PC-9 (cell line): ENCODE measurements at regions not wholly inside any gene's neighbourhood (a gene's known extent, or its start where the extent isn't known, plus 50 kb on each side); places are given as distances from the start of the nearest gene placed in this dataset.

Source experiments
- BruUV-seq: library from RNA; stranded (reverse); fragments of 400-500 nt; replicated peaks from 2 replicates; lab custom pipeline; 2021; lab: Mats Ljungman, UMichigan
- CTCF ChIA-PET: fragments of 300-600 bp; sonication (Branson Sonifier 250); formaldehyde crosslinking; loops from one replicate; lab custom pipeline; 2022; ENCODE audit warnings: antibody characterized with exemption; lab: Charles Lee
- POLR2A ChIA-PET: fragments of 300-600 bp; sonication (Branson Sonifier 250); formaldehyde crosslinking; loops from one replicate; lab custom pipeline; 2022; ENCODE audit warnings: antibody characterized with exemption; ENCODE audit not compliant: unreplicated experiment; lab: Charles Lee
- DNase-seq, 2 experiments: peaks; one replicate each; pipeline versions ENCODE4 v3.0.0 to v3.0.0-alpha.2; 2015 to 2022; ENCODE audit warnings: mixed read lengths in 1 of 2
- H2AFZ ChIP-seq: fragments of 200-600 bp; sonication (generic); 2 replicates; pipeline ENCODE4 v1.8.1; 2017; ENCODE audit warnings: antibody characterized with exemption
- H3F3A ChIP-seq: fragments of 200-600 bp; sonication (generic); 2 replicates; pipeline ENCODE4 v1.8.1; 2017; ENCODE audit warnings: antibody characterized with exemption, mild to moderate bottlenecking, low read depth; ENCODE audit not compliant: insufficient read depth
- H3K27ac ChIP-seq: fragments of 200-600 bp; sonication (generic); 2 replicates; pipeline ENCODE4 v1.6.1; 2016; ENCODE audit warnings: mixed run types
- H3K27me3 ChIP-seq: fragments of 200-600 bp; sonication (generic); 2 replicates; pipeline ENCODE4 v1.6.1; 2016; ENCODE audit warnings: low read depth, mixed run types; ENCODE audit not compliant: insufficient read depth
- H3K36me3 ChIP-seq: fragments of 200-600 bp; sonication (generic); 2 replicates; pipeline ENCODE4 v1.6.1; 2016; ENCODE audit warnings: low read depth, mixed run types
- H3K4me1 ChIP-seq: fragments of 200-600 bp; sonication (generic); replicated peaks from 2 replicates; pipeline ENCODE4 v1.6.1; 2016; ENCODE audit warnings: mixed run types; ENCODE audit not compliant: insufficient read depth
- H3K4me2 ChIP-seq: fragments of 200-600 bp; sonication (generic); 2 replicates; pipeline ENCODE4 v1.6.1; 2017; ENCODE audit warnings: mixed run types
- H3K4me3 ChIP-seq: fragments of 200-600 bp; sonication (generic); 2 replicates; pipeline ENCODE4 v1.6.1; 2016; ENCODE audit warnings: mixed run types
- H3K79me2 ChIP-seq: fragments of 200-600 bp; sonication (generic); 2 replicates; pipeline ENCODE4 v1.6.1; 2017; ENCODE audit warnings: low read depth, mixed run types
- H3K9me2 ChIP-seq: fragments of 200-600 bp; sonication (generic); 2 replicates; pipeline ENCODE4 v1.8.1; 2017; ENCODE audit warnings: mild to moderate bottlenecking; ENCODE audit not compliant: insufficient read depth
- H3K9me3 ChIP-seq: fragments of 200-600 bp; sonication (generic); 2 replicates; pipeline ENCODE4 v1.8.1; 2016; ENCODE audit warnings: low read depth; ENCODE audit not compliant: insufficient read depth
- H4K20me1 ChIP-seq: fragments of 200-600 bp; sonication (generic); 2 replicates; pipeline ENCODE4 v1.8.1; 2017; ENCODE audit not compliant: insufficient read depth
- EZH2 ChIP-seq: fragments of 200-600 bp; sonication (generic); IDR thresholded peaks from 2 replicates; pipeline ENCODE4 v1.8.0; 2017; ENCODE audit warnings: antibody characterized with exemption, low read depth
- intact Hi-C: fragments of 100-400 bp; cut with micrococcal nuclease; formaldehyde crosslinking; loops from one replicate; pipeline ENCODE4 v1.10.0; 2022; ENCODE audit not compliant: unreplicated experiment
- TF ChIP-seq, protein P1 (sequence below): fragments of 200-600 bp; sonication (generic); conservative IDR thresholded peaks from 2 replicates; pipeline ENCODE4 v1.6.1; 2017; ENCODE audit warnings: mixed run types, antibody characterized with exemption, mild to moderate bottlenecking, moderate library complexity

- TF ChIP-seq, protein P1, sequence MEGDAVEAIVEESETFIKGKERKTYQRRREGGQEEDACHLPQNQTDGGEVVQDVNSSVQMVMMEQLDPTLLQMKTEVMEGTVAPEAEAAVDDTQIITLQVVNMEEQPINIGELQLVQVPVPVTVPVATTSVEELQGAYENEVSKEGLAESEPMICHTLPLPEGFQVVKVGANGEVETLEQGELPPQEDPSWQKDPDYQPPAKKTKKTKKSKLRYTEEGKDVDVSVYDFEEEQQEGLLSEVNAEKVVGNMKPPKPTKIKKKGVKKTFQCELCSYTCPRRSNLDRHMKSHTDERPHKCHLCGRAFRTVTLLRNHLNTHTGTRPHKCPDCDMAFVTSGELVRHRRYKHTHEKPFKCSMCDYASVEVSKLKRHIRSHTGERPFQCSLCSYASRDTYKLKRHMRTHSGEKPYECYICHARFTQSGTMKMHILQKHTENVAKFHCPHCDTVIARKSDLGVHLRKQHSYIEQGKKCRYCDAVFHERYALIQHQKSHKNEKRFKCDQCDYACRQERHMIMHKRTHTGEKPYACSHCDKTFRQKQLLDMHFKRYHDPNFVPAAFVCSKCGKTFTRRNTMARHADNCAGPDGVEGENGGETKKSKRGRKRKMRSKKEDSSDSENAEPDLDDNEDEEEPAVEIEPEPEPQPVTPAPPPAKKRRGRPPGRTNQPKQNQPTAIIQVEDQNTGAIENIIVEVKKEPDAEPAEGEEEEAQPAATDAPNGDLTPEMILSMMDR: no peak
- TF ChIP-seq EZH2: no peak
- no peaks in the 10 kb centered on the region for H3F3A ChIP-seq
- no peak overlapping the region for H3K27ac ChIP-seq
- H3K27me3 ChIP-seq: no peaks in the 10 kb centered on the region
- H2AFZ ChIP-seq: no peak overlapping the region
- BruUV-seq: no TSS peak
- no peaks in the 10 kb centered on the region for H3K79me2 ChIP-seq
- no peaks in the 10 kb centered on the region for H3K9me2 ChIP-seq
- H3K4me2 ChIP-seq: no peak overlapping the region
- no peaks in the 10 kb centered on the region for H4K20me1 ChIP-seq
- CTCF ChIA-PET: no interaction called here
- no peak for DNase-seq
- no peaks in the 10 kb centered on the region for H3K36me3 ChIP-seq
- intact Hi-C loops: no loop called here
- POLR2A ChIA-PET: no interaction called here
- no peaks in the 10 kb centered on the region for H3K4me1 ChIP-seq
- no peaks in the 10 kb centered on the region; the same call in 1 of the 2 replicates for H3K9me3 ChIP-seq
- no peak overlapping the region for H3K4me3 ChIP-seq
Measured at GRCh38 chr11:81092522-81092921, 1641.1 kb downstream of the FAM181B start.

- TF ChIP-seq EZH2: no peak
- TF ChIP-seq, protein P1: no peak
- no peak overlapping the region for H3K4me2 ChIP-seq
Measured at GRCh38 chr11:81089242-81089641, 1644.4 kb downstream of the FAM181B start.

GRCh38 chr11:81080476-81080875 is 1639.6 kb upstream of the TENM4 start:
- Histone ChIP-seq H4K20me1 (no peaks in the 10 kb centered on the region; the same call in 1 of the 2 replicates), H3F3A (no peaks in the 10 kb centered on the region), H2AFZ (no peak overlapping the region), H3K9me2 (no peaks in the 10 kb centered on the region), H3K4me1 (no peaks in the 10 kb centered on the region), H3K4me2 (no peak overlapping the region), H3K4me3 (no peak overlapping the region), H3K9me3 (no peaks in the 10 kb centered on the region), H3K36me3 (no peaks in the 10 kb centered on the region), H3K27ac (no peak overlapping the region), H3K79me2 (no peaks in the 10 kb centered on the region), H3K27me3 (no peaks in the 10 kb centered on the region)
- CTCF ChIA-PET: no interaction called here
- no TSS peak for BruUV-seq
- TF ChIP-seq, protein P1: no peak
- no peak for TF ChIP-seq EZH2
- no peak for DNase-seq
- intact Hi-C loops: no loop called here
- POLR2A ChIA-PET: interaction anchor here (0.8 kb wide), 2 partner anchors 19 to 40 kb away, joined by 3 to 7 read pairs; no protein-coding TSS in a partner anchor

More at GRCh38 chr11:81089242-81089641, 1644.4 kb downstream of the FAM181B start:
- Histone ChIP-seq H3K9me2 (no peaks in the 10 kb centered on the region), H2AFZ (no peak overlapping the region), H3K27me3 (no peaks in the 10 kb centered on the region), H4K20me1 (no peaks in the 10 kb centered on the region; the same call in 1 of the 2 replicates), H3K36me3 (no peaks in the 10 kb centered on the region), H3K79me2 (no peaks in the 10 kb centered on the region), H3K9me3 (no peaks in the 10 kb centered on the region; the same call in 1 of the 2 replicates), H3K4me3 (no peak overlapping the region), H3K4me1 (no peaks in the 10 kb centered on the region), H3K27ac (no peak overlapping the region), H3F3A (no peaks in the 10 kb centered on the region)
- DNase-seq: no peak
- POLR2A ChIA-PET: no interaction called here
- CTCF ChIA-PET: no interaction called here
- no TSS peak for BruUV-seq
- intact Hi-C loops: no loop called here
